Gastroesophageal sphincter (tissue), 4 donors: ENCODE measurements at regions not wholly inside any gene's neighbourhood (a gene's known extent, or its start where the extent isn't known, plus 50 kb on each side); places are given as distances from the start of the nearest gene placed in this dataset.

Source experiments
- ATAC-seq: fragments of 150-250 bp; one replicate; pipeline ENCODE4 v1.9.1; 2016; ENCODE audit warnings: mild to moderate bottlenecking, moderate library complexity
- H3K27ac ChIP-seq, 4 donors: fragments of 200-600 bp; sonication (generic) in 3 of 4; 1 replicate in 3 of 4; 2 replicates in 1 of 4; pipeline ENCODE4 v1.5.1; 2016 to 2019
- H3K27me3 ChIP-seq: fragments of 200-600 bp; sonication (generic); one replicate; pipeline ENCODE4 v1.5.1; 2019
- H3K36me3 ChIP-seq, 2 donors: fragments of 200-600 bp; sonication (generic); one replicate each; pipeline ENCODE4 v1.5.1; 2019; ENCODE audit warnings: control low read depth in 1 of 2
- H3K4me1 ChIP-seq, 3 donors: fragments of 200-600 bp; sonication (generic); 1 replicate in 2 of 3; 2 replicates in 1 of 3; pipeline ENCODE4 v1.5.1; 2016 to 2019; ENCODE audit warnings: control low read depth in 2 of 3
- H3K4me3 ChIP-seq, 2 donors: fragments of 200-600 bp; sonication (generic); one replicate each; pipeline ENCODE4 v1.5.1; 2019; ENCODE audit warnings: mild to moderate bottlenecking in 1 of 2, moderate library complexity in 1 of 2
- H3K9me3 ChIP-seq, 3 donors: fragments of 200-600 bp; sonication (generic); one replicate each; pipeline ENCODE4 v1.5.1; 2017 to 2019; ENCODE audit warnings: control low read depth in 2 of 3
- CTCF ChIP-seq, 4 experiments: fragments of 200-600 bp in 2 of 4; fragments of 450-650 bp in 2 of 4; sonication (generic) in 1 of 4; IDR thresholded peaks; one replicate each; pipeline ENCODE4 v1.5.1; 2017 to 2019; ENCODE audit warnings: antibody characterized with exemption in 4 of 4, mild to moderate bottlenecking in 2 of 4, moderate library complexity in 2 of 4
- EP300 ChIP-seq: sonication (generic); formaldehyde crosslinking; IDR thresholded peaks from one replicate; pipeline ENCODE4 v1.6.1; 2017; ENCODE audit warnings: antibody characterized with exemption, mild to moderate bottlenecking
- POLR2A ChIP-seq, 2 donors: fragments of 450-650 bp; IDR thresholded peaks; one replicate each; pipeline ENCODE4 v1.6.1; 2017; ENCODE audit warnings: antibody characterized with exemption in 2 of 2, mild to moderate bottlenecking in 2 of 2, moderate library complexity in 1 of 2
- POLR2AphosphoS5 ChIP-seq: sonication (generic); formaldehyde crosslinking; IDR thresholded peaks from one replicate; pipeline ENCODE4 v1.6.1; 2017; ENCODE audit warnings: antibody characterized with exemption
- WGBS, 2 donors: methylation state at CpG; one replicate each; pipeline ENCODE4 v1.1.5; 2018; ENCODE audit warnings: low coverage in 1 of 2; 5-methylcytosine and 5-hydroxymethylcytosine counted together

- Histone ChIP-seq H3K27ac (no peak overlapping the region), H3K4me1 (peaks cover 0 to 24% (median 4%) of the 10 kb centered on the region in 3 donors), H3K4me3 (no peak overlapping the region), H3K27me3 (no peaks in the 10 kb centered on the region), H3K9me3 (no peaks in the 10 kb centered on the region), H3K36me3 (no peaks in the 10 kb centered on the region)
- no peak for ATAC-seq
- WGBS, 2 donors, result 48 to 80% methylated on average over 4 to 5 of the region's 5 CpGs
- TF ChIP-seq POLR2AphosphoS5 (no peak), CTCF (IDR thresholded peaks at IDR 0.05) (no peak), EP300 (no peak), POLR2A (IDR thresholded peaks at IDR 0.05) (no peak)
Measured at GRCh38 chr2:226483143-226483542, 316.5 kb downstream of the IRS1 start.

DNA sequence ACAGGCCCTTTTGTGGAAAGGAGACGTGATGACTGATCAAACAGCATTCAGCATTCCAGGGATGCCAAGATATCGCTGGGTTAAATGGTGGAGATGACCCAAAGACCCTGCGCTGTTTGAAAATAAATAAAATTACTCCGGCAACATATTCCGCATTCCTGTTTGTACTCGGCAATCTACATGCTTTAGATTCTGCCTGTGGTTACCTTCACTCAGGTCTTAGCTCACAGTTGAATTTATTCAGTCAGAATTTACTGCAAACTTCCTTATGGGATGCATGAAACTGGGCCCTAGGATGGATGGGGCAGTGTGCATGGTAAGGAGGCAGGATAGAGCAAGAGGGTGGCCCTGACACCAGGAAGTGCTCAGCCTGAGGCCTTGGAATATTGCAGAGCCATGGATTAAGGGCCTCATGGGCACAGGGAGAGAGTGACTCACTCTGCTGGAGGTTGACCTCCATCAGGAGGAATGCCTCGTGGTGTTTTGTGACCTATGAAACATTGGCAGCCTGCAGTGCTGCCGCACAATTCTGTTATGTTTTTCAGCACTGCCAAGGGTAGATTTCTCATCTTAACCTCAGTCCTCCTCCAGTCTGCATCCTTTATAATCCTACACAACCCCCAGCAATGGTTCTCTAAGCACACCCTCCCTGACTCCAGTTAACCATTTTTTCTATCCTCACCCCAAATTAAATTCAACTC lies 321.4 kb downstream of the IRS1 start:
- peak; percentile 86 for ATAC-seq
- WGBS, 2 donors, result 47 to 53% methylated on average over 8 of the region's 8 CpGs
- Histone ChIP-seq H3K4me1 (peaks cover 0 to 32% (median 9%) of the 10 kb centered on the region in 3 donors), H3K4me3 (no peak overlapping the region), H3K36me3 (no peaks in the 10 kb centered on the region), H3K27ac (peak overlapping the region; percentile 35 to 76 (median 57)), H3K9me3 (no peaks in the 10 kb centered on the region), H3K27me3 (no peaks in the 10 kb centered on the region)
- TF ChIP-seq EP300 (no peak), POLR2AphosphoS5 (peak; percentile 86)

- TF ChIP-seq POLR2AphosphoS5, result peak; percentile 50
- no peak for TF ChIP-seq POLR2A (IDR thresholded peaks at IDR 0.05)
- peak; percentile 57 for ATAC-seq
- Histone ChIP-seq H3K4me1 (peaks cover 0 to 29% (median 9%) of the 10 kb centered on the region in 3 donors), H3K27me3 (no peaks in the 10 kb centered on the region), H3K9me3 (peaks cover 0 to 3% (median 0%) of the 10 kb centered on the region in 3 donors), H3K4me3 (no peak overlapping the region), H3K36me3 (no peaks in the 10 kb centered on the region), H3K27ac (peak overlapping the region; percentile 0 to 76 (median 57))
- WGBS, 2 donors, result 57 to 65% methylated on average over 10 of the region's 10 CpGs
Measured at GRCh38 chr2:226477221-226478108, 322.2 kb downstream of the IRS1 start.

DNA sequence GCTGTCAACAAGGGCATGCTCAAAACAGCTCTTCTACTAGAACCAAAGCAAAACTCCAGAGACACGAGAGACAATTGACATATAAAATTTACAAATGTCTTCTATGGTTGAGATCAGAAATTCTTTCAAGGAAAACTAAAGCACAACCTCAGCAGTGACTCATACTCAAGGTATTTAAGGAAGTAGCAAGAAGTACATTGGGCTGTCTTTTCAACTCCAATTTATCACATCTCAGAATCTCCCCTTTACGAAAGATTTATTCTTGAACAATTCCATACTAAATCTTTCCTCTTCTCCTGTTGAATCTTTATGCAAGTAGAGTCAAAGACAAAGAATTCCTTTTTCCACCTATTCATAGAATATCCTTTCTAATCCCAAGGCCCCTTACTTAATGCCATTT lies 324.0 kb downstream of the IRS1 start:
- WGBS, 2 donors, result 27 to 29% methylated on average over 2 of the region's 2 CpGs
- Histone ChIP-seq H3K9me3 (peaks cover 0 to 3% (median 0%) of the 10 kb centered on the region in 3 donors), H3K36me3 (no peaks in the 10 kb centered on the region), H3K4me1 (peaks cover 0 to 29% (median 9%) of the 10 kb centered on the region in 3 donors), H3K27me3 (no peaks in the 10 kb centered on the region), H3K4me3 (no peak overlapping the region), H3K27ac (peak overlapping the region in 1 of 4 donors; percentile 16)
- TF ChIP-seq POLR2A (IDR thresholded peaks at IDR 0.05) (no peak), CTCF (IDR thresholded peaks at IDR 0.05) (no peak), EP300 (no peak), POLR2AphosphoS5 (no peak)
- ATAC-seq, result no peak

DNA sequence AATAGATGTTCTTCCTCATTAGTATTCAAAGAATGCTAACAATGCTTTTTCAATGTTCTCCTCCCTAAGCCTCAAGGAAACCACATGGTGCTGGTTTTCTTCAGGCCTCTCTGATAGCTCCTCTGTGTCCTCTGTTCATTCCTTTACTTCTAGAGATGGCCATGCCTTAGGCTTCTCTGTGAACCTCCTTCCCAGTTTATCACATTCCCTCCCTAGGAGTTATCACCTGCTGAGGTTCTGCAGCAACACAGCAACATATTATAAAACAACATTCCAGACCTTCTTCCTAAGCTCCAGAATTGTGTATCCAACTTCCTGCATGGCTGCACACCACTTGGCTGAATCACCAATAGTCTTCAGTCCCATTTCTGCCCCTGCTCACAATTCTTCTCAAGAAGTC lies 325.5 kb downstream of the IRS1 start:
- H3K4me1 ChIP-seq, result peaks cover 0 to 29% (median 9%) of the 10 kb centered on the region in 3 donors
- no peak overlapping the region for H3K4me3 ChIP-seq
- no peak for TF ChIP-seq CTCF (IDR thresholded peaks at IDR 0.05)
- TF ChIP-seq EP300, result no peak
- TF ChIP-seq POLR2A (IDR thresholded peaks at IDR 0.05), result no peak
- no peak for TF ChIP-seq POLR2AphosphoS5
- H3K27me3 ChIP-seq, result no peaks in the 10 kb centered on the region
- H3K9me3 ChIP-seq, result peaks cover 0 to 3% (median 0%) of the 10 kb centered on the region in 3 donors
- no peaks in the 10 kb centered on the region for H3K36me3 ChIP-seq
- H3K27ac ChIP-seq, result no peak overlapping the region
- ATAC-seq, result no peak
